GM12873 (cell line): ENCODE measurements at regions not wholly inside any gene's neighbourhood (a gene's known extent, or its start where the extent isn't known, plus 50 kb on each side); places are given as distances from the start of the nearest gene placed in this dataset.

ENCODE experiments used
- TF ChIP-seq, protein P1 (sequence below): IDR thresholded peaks from 2 replicates; pipeline ENCODE4 v1.5.1; 2012; ENCODE audit warnings: low read depth, mild to moderate bottlenecking, moderate library complexity, low read length, control low read depth; ENCODE audit not compliant: insufficient read depth; ENCODE audit errors: missing control alignments

GRCh38 chr22:25419247-25420113, 145.0 kb upstream of the GRK3 start:
- TF ChIP-seq, protein P1, sequence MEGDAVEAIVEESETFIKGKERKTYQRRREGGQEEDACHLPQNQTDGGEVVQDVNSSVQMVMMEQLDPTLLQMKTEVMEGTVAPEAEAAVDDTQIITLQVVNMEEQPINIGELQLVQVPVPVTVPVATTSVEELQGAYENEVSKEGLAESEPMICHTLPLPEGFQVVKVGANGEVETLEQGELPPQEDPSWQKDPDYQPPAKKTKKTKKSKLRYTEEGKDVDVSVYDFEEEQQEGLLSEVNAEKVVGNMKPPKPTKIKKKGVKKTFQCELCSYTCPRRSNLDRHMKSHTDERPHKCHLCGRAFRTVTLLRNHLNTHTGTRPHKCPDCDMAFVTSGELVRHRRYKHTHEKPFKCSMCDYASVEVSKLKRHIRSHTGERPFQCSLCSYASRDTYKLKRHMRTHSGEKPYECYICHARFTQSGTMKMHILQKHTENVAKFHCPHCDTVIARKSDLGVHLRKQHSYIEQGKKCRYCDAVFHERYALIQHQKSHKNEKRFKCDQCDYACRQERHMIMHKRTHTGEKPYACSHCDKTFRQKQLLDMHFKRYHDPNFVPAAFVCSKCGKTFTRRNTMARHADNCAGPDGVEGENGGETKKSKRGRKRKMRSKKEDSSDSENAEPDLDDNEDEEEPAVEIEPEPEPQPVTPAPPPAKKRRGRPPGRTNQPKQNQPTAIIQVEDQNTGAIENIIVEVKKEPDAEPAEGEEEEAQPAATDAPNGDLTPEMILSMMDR: no peak

DNA sequence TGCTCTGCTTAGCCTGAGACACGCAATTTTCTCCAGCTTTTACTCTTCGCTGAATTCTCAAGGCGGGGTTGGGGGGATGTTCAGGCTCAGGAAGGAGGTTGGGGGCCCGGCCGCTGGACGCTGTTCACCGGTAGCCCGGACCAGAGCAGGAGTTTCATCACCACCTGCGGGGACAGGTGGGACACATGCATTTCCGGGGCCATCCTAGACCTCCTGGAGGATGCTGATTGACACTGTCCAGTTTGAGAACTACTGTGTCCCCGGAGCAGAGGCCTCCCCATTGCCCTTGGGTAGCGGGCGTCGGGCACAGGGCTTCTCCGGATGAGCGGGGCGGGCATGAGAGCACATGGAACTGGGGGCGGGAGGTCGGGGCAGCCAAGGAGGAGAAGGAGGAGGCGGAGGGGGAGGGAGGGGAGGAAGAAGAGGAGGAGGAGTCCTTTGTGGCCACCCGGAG, 144.0 kb upstream of the GRK3 start:
- TF ChIP-seq, protein P1: no peak

DNA sequence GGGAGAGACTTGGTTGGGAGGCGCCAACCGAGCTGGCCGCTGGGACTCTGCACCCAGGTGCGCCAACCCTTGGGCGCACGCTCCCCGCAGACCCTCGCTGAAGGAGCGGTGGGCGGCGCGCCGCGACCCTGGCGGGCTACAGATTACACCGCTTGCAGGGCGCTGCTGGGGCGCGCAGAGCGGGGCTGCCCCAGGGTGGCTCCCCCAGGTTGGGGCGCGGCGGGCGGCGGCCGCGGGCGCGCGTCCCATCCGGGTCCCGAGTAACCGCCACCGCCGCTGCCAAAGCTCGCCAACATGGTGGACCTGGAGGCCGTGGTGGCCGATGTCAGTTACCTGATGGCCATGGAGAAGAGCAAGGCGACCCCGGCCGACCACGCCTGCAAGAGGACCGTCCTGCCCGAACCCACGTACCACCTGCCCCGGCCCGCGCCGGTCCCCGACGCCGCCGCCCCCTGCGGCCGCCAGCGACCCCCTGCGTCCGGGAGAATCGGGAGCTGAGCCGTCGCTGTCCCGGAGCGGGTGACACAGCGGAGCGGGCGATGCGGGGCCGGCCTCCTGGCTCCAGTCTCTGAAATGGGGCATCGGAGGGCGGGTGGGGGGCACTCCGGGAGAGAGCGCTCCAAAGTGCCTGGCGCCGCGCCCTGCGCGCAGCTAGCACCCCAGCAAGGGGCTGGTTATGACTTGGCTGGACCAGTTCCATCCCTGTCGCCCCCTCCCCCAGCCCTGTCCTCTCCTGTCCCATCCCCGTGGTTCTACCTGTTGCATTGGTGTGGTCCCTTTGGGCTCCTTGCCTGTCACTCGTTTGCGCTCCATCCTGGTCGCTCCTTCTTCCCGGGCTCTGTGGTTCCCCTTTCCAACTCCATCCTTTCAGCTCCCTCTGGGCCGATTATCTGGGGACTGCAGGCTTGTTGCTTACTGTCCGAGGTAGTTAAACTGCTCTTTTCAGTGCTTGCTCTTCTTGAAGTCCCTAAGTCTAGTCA, 143.3 kb upstream of the GRK3 start:
- TF ChIP-seq, protein P1: peak; percentile 3

- TF ChIP-seq, protein P1: no peak
Observed at GRCh38 chr22:25437414-25438160, 126.9 kb upstream of the GRK3 start.

DNA sequence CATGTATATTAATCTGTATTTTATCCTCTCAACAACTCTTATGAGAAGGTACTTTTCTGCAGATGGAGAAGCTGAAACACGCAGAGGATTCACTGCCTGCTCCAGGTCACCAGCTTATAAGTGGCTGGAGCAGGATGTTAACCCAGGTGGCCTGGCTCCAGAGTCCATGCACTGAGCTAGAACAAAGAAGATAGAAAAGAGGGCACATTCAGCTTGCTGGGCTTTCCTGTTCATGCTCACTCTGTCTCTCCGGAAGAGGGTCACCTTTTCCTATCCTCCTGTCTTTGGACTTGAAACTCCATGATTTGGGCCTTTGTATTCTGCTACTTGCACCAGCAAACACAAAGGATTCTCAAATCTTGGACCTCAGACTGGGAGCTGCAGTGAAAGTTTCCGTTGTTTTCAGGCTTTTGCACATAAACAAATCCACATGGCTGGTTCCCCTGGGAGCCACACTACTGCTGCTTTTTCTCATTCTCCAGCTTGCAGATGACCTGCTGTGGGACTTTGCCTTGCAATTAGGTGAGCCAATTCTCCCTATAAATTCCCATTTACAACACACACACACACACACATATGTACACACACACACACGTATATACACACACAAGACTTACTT, 117.3 kb upstream of the GRK3 start:
- TF ChIP-seq, protein P1: no peak

GRCh38 chr22:25447686-25448434, 116.6 kb upstream of the GRK3 start:
- TF ChIP-seq, protein P1: peak; percentile 95
